ENCODE measurements at regions not wholly inside any gene's neighbourhood (a gene's known extent, or its start where the extent isn't known, plus 50 kb on each side); places are given as distances from the start of the nearest gene placed in this dataset.

- TF ChIP-seq, protein P1, sequence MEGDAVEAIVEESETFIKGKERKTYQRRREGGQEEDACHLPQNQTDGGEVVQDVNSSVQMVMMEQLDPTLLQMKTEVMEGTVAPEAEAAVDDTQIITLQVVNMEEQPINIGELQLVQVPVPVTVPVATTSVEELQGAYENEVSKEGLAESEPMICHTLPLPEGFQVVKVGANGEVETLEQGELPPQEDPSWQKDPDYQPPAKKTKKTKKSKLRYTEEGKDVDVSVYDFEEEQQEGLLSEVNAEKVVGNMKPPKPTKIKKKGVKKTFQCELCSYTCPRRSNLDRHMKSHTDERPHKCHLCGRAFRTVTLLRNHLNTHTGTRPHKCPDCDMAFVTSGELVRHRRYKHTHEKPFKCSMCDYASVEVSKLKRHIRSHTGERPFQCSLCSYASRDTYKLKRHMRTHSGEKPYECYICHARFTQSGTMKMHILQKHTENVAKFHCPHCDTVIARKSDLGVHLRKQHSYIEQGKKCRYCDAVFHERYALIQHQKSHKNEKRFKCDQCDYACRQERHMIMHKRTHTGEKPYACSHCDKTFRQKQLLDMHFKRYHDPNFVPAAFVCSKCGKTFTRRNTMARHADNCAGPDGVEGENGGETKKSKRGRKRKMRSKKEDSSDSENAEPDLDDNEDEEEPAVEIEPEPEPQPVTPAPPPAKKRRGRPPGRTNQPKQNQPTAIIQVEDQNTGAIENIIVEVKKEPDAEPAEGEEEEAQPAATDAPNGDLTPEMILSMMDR (conservative IDR thresholded peaks at IDR 0.05; ENCODE audit: low read depth in 2 of 2) = no peak
- TF ChIP-seq JUNB (IDR thresholded peaks at IDR 0.05; ENCODE audit: unreplicated experiment) (no peak), EZH2phosphoT487 (IDR thresholded peaks at IDR 0.05; ENCODE audit: unreplicated experiment) (no peak), POLR2AphosphoS5 (IDR thresholded peaks at IDR 0.05; ENCODE audit: low read depth) (no peak), EZH2 (IDR thresholded peaks at IDR 0.05; ENCODE audit: low read depth, unreplicated experiment) (no peak), STAT1 (IDR thresholded peaks at IDR 0.05; ENCODE audit: unreplicated experiment) (no peak), ZNF114 (CRISPR knock-in tag; IDR thresholded peaks at IDR 0.05) (no peak), CREB1 (CRISPR knock-in tag; IDR thresholded peaks at IDR 0.05; ENCODE audit: low read depth) (no peak)
- TF ChIP-seq, protein P2, sequence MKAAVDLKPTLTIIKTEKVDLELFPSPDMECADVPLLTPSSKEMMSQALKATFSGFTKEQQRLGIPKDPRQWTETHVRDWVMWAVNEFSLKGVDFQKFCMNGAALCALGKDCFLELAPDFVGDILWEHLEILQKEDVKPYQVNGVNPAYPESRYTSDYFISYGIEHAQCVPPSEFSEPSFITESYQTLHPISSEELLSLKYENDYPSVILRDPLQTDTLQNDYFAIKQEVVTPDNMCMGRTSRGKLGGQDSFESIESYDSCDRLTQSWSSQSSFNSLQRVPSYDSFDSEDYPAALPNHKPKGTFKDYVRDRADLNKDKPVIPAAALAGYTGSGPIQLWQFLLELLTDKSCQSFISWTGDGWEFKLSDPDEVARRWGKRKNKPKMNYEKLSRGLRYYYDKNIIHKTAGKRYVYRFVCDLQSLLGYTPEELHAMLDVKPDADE (IDR thresholded peaks at IDR 0.05) = no peak
- TF ChIP-seq, protein P3, sequence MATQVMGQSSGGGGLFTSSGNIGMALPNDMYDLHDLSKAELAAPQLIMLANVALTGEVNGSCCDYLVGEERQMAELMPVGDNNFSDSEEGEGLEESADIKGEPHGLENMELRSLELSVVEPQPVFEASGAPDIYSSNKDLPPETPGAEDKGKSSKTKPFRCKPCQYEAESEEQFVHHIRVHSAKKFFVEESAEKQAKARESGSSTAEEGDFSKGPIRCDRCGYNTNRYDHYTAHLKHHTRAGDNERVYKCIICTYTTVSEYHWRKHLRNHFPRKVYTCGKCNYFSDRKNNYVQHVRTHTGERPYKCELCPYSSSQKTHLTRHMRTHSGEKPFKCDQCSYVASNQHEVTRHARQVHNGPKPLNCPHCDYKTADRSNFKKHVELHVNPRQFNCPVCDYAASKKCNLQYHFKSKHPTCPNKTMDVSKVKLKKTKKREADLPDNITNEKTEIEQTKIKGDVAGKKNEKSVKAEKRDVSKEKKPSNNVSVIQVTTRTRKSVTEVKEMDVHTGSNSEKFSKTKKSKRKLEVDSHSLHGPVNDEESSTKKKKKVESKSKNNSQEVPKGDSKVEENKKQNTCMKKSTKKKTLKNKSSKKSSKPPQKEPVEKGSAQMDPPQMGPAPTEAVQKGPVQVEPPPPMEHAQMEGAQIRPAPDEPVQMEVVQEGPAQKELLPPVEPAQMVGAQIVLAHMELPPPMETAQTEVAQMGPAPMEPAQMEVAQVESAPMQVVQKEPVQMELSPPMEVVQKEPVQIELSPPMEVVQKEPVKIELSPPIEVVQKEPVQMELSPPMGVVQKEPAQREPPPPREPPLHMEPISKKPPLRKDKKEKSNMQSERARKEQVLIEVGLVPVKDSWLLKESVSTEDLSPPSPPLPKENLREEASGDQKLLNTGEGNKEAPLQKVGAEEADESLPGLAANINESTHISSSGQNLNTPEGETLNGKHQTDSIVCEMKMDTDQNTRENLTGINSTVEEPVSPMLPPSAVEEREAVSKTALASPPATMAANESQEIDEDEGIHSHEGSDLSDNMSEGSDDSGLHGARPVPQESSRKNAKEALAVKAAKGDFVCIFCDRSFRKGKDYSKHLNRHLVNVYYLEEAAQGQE (IDR thresholded peaks at IDR 0.05; ENCODE audit: unreplicated experiment) = no peak
Measured at GRCh38 chr10:110387983-110388686, 83.4 kb upstream of the SMNDC1 start.

Data from GM23338 (cell line).